ENCODE measurements at regions not wholly inside any gene's neighbourhood (a gene's known extent, or its start where the extent isn't known, plus 50 kb on each side); places are given as distances from the start of the nearest gene placed in this dataset.

- no peak for TF ChIP-seq EP300 (IDR thresholded peaks at IDR 0.05)
- TF ChIP-seq CTCF (IDR thresholded peaks at IDR 0.05), result no peak
These were observed 181.8 kb downstream of the ZDHHC21 start for GRCh38 chr9:14511452-14511851.

Data from tibial nerve (tissue), 4 donors.